Naive thymus-derived CD4-positive, alpha-beta T cell (primary cell): ENCODE measurements at regions not wholly inside any gene's neighbourhood (a gene's known extent, or its start where the extent isn't known, plus 50 kb on each side); places are given as distances from the start of the nearest gene placed in this dataset.
"Not testable (repeated sequence)": the region's sequence is repeated elsewhere in the genome, so short reads cannot be mapped to it uniquely, and the experiment has no call there.

Experiments used
- ATAC-seq: fragments of 150-1000 bp; cut with Tn5 transposase; 2 replicates; pipeline ENCODE4 v1.10.0; 2021; ENCODE audit warnings: mild to moderate bottlenecking, moderate library complexity
- CTCF ChIA-PET: fragments of 350-600 bp; sonication (Branson Sonifier 250); formaldehyde crosslinking; loops from one replicate; lab custom pipeline; 2021; ENCODE audit warnings: antibody characterized with exemption; lab: Charles Lee
- POLR2A ChIA-PET: fragments of 350-600 bp; sonication (Branson Sonifier 250); formaldehyde crosslinking; loops from one replicate; lab custom pipeline; 2021; ENCODE audit warnings: antibody characterized with exemption, inconsistent platforms; lab: Charles Lee
- DNase-seq, 9 donors: peaks; one replicate each; pipeline versions ENCODE4 v3.0.0 to v3.0.0-alpha.2; 2020 to 2022; ENCODE audit warnings: mixed read lengths in 1 of 9
- H3K27ac ChIP-seq: one replicate; pipeline ENCODE4 v1.7.0; 2013; ENCODE audit warnings: mild to moderate bottlenecking, low read depth, low read length, moderate library complexity
- H3K27me3 ChIP-seq, 2 donors: one replicate each; pipeline ENCODE4 v1.7.0; 2013; ENCODE audit warnings: low read length in 2 of 2, mild to moderate bottlenecking in 2 of 2, moderate library complexity in 2 of 2; ENCODE audit not compliant: control insufficient read depth in 2 of 2, insufficient read depth in 2 of 2
- H3K36me3 ChIP-seq, 3 experiments: 1 replicate in 2 of 3; 2 replicates in 1 of 3; pipeline ENCODE4 v1.7.0; 2013; ENCODE audit warnings: low read length in 3 of 3, mild to moderate bottlenecking in 3 of 3, moderate library complexity in 1 of 3; ENCODE audit not compliant: insufficient read depth in 3 of 3, control insufficient read depth in 2 of 3
- H3K4me1 ChIP-seq, 2 donors: one replicate each; pipeline ENCODE4 v1.7.0; 2013; ENCODE audit warnings: low read length in 2 of 2, mild to moderate bottlenecking in 2 of 2, moderate library complexity in 1 of 2; ENCODE audit not compliant: control insufficient read depth in 2 of 2, insufficient read depth in 2 of 2
- H3K4me3 ChIP-seq: 2 replicates; pipeline ENCODE4 v1.7.0; 2013; ENCODE audit warnings: mild to moderate bottlenecking, low read length
- H3K9me3 ChIP-seq, 3 experiments: 1 replicate in 2 of 3; 2 replicates in 1 of 3; pipeline ENCODE4 v1.7.0; 2013; ENCODE audit warnings: low read length in 3 of 3; ENCODE audit not compliant: control insufficient read depth in 2 of 3
- H3K27ac Mint-ChIP-seq, 9 donors: one replicate each; pipeline ENCODE4 v1.8.0; 2020 to 2022; ENCODE audit warnings: mixed read lengths in 9 of 9, mild to moderate bottlenecking in 8 of 9, moderate library complexity in 5 of 9, inconsistent platforms in 2 of 9
- H3K27me3 Mint-ChIP-seq, 5 donors: one replicate each; pipeline ENCODE4 v1.8.0; 2021 to 2022; ENCODE audit warnings: mixed read lengths in 5 of 5, mild to moderate bottlenecking in 1 of 5
- H3K36me3 Mint-ChIP-seq, 5 donors: one replicate each; pipeline ENCODE4 v1.8.0; 2020 to 2022; ENCODE audit warnings: mixed read lengths in 5 of 5, mild to moderate bottlenecking in 3 of 5, inconsistent platforms in 1 of 5
- H3K4me1 Mint-ChIP-seq, 7 donors: one replicate each; pipeline ENCODE4 v1.8.0; 2020 to 2022; ENCODE audit warnings: mixed read lengths in 7 of 7, mild to moderate bottlenecking in 3 of 7, inconsistent platforms in 1 of 7
- H3K4me3 Mint-ChIP-seq, 10 donors: one replicate each; pipeline ENCODE4 v1.8.0; 2020 to 2022; ENCODE audit warnings: mild to moderate bottlenecking in 10 of 10, mixed read lengths in 10 of 10, moderate library complexity in 6 of 10, inconsistent platforms in 2 of 10
- H3K9me3 Mint-ChIP-seq, 11 donors: one replicate each; pipeline ENCODE4 v1.8.0; 2020 to 2022; ENCODE audit warnings: mixed read lengths in 11 of 11, mild to moderate bottlenecking in 4 of 11, inconsistent platforms in 1 of 11, moderate library complexity in 1 of 11
- intact Hi-C, 2 donors: fragments of 100-400 bp; cut with micrococcal nuclease; formaldehyde crosslinking; loops; one replicate each; pipeline ENCODE4 v1.15.1; 2023

- H3K4me1 Mint-ChIP-seq, H3K27me3 Mint-ChIP-seq, H3K4me3 Mint-ChIP-seq, DNase-seq, H3K27me3 ChIP-seq, H3K27ac Mint-ChIP-seq, intact Hi-C loops, H3K27ac ChIP-seq, POLR2A ChIA-PET, H3K4me3 ChIP-seq, H3K36me3 Mint-ChIP-seq, ATAC-seq, H3K9me3 ChIP-seq, CTCF ChIA-PET, H3K4me1 ChIP-seq, H3K36me3 ChIP-seq: not testable (repeated sequence)
- H3K9me3 Mint-ChIP-seq = peaks cover 0 to 13% (median 0%) of the 10 kb centered on the region in 11 donors
These were observed 282.7 kb downstream of the POTED start for GRCh38 chr21:13892146-13892751.

- H3K36me3 Mint-ChIP-seq = peaks cover 0 to 10% (median 0%) of the 10 kb centered on the region in 5 donors
- CTCF ChIA-PET, H3K36me3 ChIP-seq: not testable (repeated sequence)
These were observed 279.6 kb downstream of the POTED start for GRCh38 chr21:13889176-13889575.

GRCh38 chr21:13883641-13884395, 274.2 kb downstream of the POTED start:
- H3K27me3 Mint-ChIP-seq, H3K36me3 Mint-ChIP-seq, DNase-seq, H3K36me3 ChIP-seq, H3K4me3 Mint-ChIP-seq, H3K27ac ChIP-seq, H3K9me3 ChIP-seq, CTCF ChIA-PET, H3K27ac Mint-ChIP-seq, H3K4me1 ChIP-seq, ATAC-seq, H3K27me3 ChIP-seq, H3K4me3 ChIP-seq, intact Hi-C loops, H3K4me1 Mint-ChIP-seq, POLR2A ChIA-PET, H3K9me3 Mint-ChIP-seq: not testable (repeated sequence)

More at GRCh38 chr21:13889176-13889575, 279.6 kb downstream of the POTED start:
- H3K27ac Mint-ChIP-seq, H3K27me3 ChIP-seq, H3K27ac ChIP-seq, H3K9me3 ChIP-seq, H3K4me3 Mint-ChIP-seq, H3K4me1 ChIP-seq, intact Hi-C loops, H3K4me3 ChIP-seq, H3K27me3 Mint-ChIP-seq, ATAC-seq, DNase-seq, H3K4me1 Mint-ChIP-seq, POLR2A ChIA-PET: not testable (repeated sequence)
- peaks cover 0 to 15% (median 0%) of the 10 kb centered on the region in 11 donors for H3K9me3 Mint-ChIP-seq

GRCh38 chr21:13877503-13877902, 267.9 kb downstream of the POTED start:
- H3K27ac Mint-ChIP-seq, H3K27me3 Mint-ChIP-seq, H3K9me3 ChIP-seq, ATAC-seq, DNase-seq, H3K4me1 Mint-ChIP-seq, H3K27ac ChIP-seq, H3K4me3 Mint-ChIP-seq, H3K4me3 ChIP-seq, H3K27me3 ChIP-seq, H3K4me1 ChIP-seq, CTCF ChIA-PET, H3K9me3 Mint-ChIP-seq, POLR2A ChIA-PET, intact Hi-C loops, H3K36me3 ChIP-seq: not testable (repeated sequence)
- H3K36me3 Mint-ChIP-seq = peaks cover 0 to 10% (median 0%) of the 10 kb centered on the region in 5 donors

- H3K4me3 Mint-ChIP-seq, DNase-seq, H3K36me3 ChIP-seq, H3K4me1 ChIP-seq, intact Hi-C loops, CTCF ChIA-PET, H3K9me3 ChIP-seq, H3K27me3 ChIP-seq, H3K27ac Mint-ChIP-seq, H3K4me3 ChIP-seq, H3K27me3 Mint-ChIP-seq, ATAC-seq, H3K27ac ChIP-seq, H3K4me1 Mint-ChIP-seq, H3K9me3 Mint-ChIP-seq, POLR2A ChIA-PET: not testable (repeated sequence)
- H3K36me3 Mint-ChIP-seq = peaks cover 0 to 10% (median 0%) of the 10 kb centered on the region in 5 donors
These were observed 267.4 kb downstream of the POTED start for GRCh38 chr21:13876999-13877398.

GRCh38 chr21:13874001-13874400, 264.4 kb downstream of the POTED start:
- H3K9me3 ChIP-seq, intact Hi-C loops, H3K4me3 ChIP-seq, H3K27me3 Mint-ChIP-seq, CTCF ChIA-PET, H3K4me3 Mint-ChIP-seq, ATAC-seq, H3K9me3 Mint-ChIP-seq, DNase-seq, H3K36me3 ChIP-seq, H3K4me1 Mint-ChIP-seq, POLR2A ChIA-PET, H3K4me1 ChIP-seq, H3K27ac ChIP-seq, H3K27ac Mint-ChIP-seq, H3K27me3 ChIP-seq: not testable (repeated sequence)
- peaks cover 0 to 10% (median 0%) of the 10 kb centered on the region in 5 donors for H3K36me3 Mint-ChIP-seq

GRCh38 chr21:13854638-13855037, 245.1 kb downstream of the POTED start:
- no peaks in the 10 kb centered on the region for H3K9me3 ChIP-seq
- H3K4me3 Mint-ChIP-seq = no peak overlapping the region
- POLR2A ChIA-PET = no interaction called here
- H3K36me3 ChIP-seq = no peaks in the 10 kb centered on the region
- CTCF ChIA-PET = no interaction called here
- H3K27me3 Mint-ChIP-seq = no peaks in the 10 kb centered on the region
- peaks cover 0 to 4% (median 0%) of the 10 kb centered on the region in 7 donors for H3K4me1 Mint-ChIP-seq
- intact Hi-C loops = no loop called here
- H3K36me3 Mint-ChIP-seq = no peaks in the 10 kb centered on the region
- H3K4me3 ChIP-seq = no peak overlapping the region
- H3K9me3 Mint-ChIP-seq = peaks cover 0 to 13% (median 0%) of the 10 kb centered on the region in 11 donors
- no peaks in the 10 kb centered on the region for H3K27me3 ChIP-seq
- no peak overlapping the region for H3K27ac ChIP-seq
- no peaks in the 10 kb centered on the region for H3K4me1 ChIP-seq
- ATAC-seq = no peak
- no peak overlapping the region for H3K27ac Mint-ChIP-seq
- no peak for DNase-seq
